T-helper 2 cell (primary cell): ENCODE measurements at regions not wholly inside any gene's neighbourhood (a gene's known extent, or its start where the extent isn't known, plus 50 kb on each side); places are given as distances from the start of the nearest gene placed in this dataset.
"Not testable (repeated sequence)": the region's sequence is repeated elsewhere in the genome, so short reads cannot be mapped to it uniquely, and the experiment has no call there.

Experiments
- DNase-seq, 5 experiments: peaks; one replicate each; pipeline versions ENCODE4 v3.0.0 to v3.0.0-alpha.2; 2012 to 2022

- DNase-seq, result no peak
Measured at GRCh38 chr12:38016602-38017001, 300.0 kb upstream of the ALG10B start.

DNA sequence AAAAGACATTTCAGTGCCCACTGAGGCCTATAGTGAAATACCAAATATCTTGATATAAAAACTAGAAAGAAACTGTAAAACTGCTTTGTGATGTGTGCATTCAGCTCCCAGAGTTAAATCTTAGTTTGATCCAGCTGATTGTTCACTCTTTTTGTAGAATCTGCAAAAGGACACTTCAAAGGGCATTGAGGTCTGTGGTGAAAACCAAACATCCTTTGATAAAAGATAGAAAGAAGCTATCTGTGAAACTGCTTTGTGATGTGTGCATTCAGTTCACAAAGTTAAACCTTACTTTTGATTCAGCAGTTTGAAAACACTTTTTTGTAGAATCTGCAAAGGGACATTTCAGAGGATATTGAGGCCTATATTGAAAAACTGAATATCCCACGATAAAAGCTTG is 290.7 kb upstream of the ALG10B start:
- DNase-seq, result peak in 1 of 5 experiments; percentile 3

DNA sequence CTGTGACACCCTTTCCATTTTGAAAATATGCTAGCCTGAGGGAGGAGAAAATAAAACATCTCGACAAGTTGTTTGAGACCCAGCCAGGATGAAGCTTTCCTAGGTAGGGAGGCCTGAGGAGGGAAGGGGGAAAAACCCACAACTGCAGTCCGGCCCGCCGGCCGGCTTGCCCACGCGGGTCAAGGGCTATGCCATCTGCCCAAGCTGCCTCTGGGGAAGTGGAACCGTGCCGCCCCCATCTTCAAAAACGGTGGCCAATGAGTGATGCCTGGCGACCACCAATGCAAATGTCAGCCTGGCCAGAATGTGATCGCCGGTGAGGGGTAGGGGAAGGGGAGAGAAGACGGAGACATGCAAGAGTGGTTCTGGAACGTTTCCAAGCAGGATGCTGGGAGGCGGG is 263.5 kb upstream of the ALG10B start:
- DNase-seq, result no peak

DNA sequence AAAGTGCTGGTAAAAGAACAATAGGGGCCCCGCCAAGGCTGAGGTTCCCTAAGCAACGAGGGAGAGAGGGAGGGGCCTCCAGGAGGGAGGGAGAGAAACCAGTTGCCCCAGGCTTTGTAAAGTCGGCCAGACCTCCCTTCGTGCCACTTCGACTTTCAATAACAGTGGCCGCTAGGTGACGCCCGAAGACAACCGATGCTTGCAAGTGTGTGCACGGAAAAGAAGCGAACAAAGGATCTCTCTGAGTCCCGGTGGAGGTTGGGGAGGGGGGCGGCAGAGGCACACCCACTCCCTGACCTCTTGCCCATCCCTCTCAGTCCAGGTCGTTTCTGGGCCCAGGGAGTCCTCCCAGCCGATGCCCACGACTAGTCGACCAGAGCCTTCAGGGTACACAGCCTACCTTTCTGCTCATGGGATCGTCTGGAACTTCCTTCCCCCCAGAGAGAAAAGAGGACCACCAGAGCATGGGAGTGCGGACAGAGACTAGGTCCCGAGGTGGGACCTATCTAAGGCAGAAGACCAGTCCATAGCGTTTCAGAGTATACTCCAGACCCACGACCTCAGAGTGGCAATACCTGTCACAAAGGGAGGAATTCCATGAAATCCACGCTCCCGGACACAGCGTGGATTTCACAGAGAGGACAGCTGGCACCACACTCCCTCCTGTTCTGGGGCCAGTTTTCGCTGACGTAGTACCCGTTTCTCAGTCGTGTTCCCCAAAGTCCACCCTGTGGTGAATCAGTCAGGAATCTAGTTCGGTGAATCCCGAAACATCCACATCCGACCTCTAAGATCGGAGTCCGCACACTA is 262.7 kb upstream of the ALG10B start:
- DNase-seq, result no peak

DNA sequence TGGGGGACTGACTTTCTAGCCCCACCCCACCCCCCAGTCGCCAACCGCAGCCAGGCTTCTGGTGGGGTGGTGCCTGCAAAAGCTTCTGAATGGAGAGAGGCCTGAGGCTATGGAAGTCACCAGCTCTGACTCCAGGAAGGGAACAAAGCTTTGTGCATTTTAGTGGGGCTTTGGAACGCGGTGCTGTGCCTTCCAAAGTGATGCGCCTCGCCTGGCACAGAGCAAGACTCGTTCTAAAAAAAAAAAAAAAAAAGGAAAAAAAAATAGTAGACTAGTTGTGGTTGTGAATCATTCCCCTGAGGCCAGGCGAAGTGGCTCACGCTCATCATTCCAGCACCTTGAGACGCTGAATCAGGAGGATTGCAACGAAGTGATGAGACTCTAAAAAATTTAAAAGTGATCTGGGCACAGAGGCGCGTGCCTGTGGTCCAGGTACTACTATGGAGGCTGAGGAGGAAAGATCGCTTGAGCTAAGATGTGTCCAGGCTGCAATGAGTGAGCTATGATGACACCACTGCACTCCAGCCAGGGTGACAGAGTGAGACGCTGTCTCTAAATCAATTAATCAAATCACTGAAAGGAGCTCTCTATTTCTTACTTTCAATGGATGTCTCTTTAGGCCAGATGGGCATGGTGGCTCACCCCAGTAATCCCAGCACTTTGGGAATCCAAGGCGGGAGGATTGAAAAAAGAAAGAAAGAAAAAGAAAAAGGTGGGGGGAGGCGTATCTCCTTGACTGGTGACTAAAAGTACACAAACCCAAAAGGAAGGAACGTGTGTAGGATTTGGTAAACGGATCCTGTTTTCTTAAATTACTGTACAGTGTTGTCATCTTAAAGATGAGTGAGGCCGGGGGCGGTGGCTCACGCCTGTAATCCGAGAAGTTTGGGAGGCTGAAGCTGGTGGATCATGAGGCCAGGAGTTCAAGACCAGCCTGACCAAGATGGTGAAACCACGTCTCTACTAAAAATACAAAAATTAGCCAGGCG is 259.6 kb upstream of the ALG10B start:
- DNase-seq, result no peak

GRCh38 chr12:38099686-38100085 is 216.9 kb upstream of the ALG10B start:
- DNase-seq, result no peak

DNA sequence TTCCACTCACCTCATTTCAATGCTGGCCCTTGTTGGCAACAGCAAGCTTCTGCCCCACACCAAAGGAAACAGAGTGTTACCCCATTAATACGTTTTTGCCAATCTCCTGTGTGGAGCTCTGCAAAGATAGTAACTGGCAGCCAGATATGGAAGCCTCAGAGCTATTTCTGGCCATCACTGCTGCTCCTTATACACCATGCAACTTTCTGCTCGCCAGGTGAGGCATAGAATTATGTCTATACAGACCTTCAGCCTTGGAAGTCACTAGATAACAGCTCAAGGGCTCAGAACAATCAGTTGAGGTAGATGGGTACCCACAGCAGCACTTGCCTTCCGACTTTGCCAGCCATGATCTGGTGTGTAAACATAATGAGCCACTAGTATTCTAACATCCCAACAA is 214.8 kb upstream of the ALG10B start:
- DNase-seq, result no peak

GRCh38 chr12:38102197-38102596 is 214.4 kb upstream of the ALG10B start:
- DNase-seq, result no peak

DNA sequence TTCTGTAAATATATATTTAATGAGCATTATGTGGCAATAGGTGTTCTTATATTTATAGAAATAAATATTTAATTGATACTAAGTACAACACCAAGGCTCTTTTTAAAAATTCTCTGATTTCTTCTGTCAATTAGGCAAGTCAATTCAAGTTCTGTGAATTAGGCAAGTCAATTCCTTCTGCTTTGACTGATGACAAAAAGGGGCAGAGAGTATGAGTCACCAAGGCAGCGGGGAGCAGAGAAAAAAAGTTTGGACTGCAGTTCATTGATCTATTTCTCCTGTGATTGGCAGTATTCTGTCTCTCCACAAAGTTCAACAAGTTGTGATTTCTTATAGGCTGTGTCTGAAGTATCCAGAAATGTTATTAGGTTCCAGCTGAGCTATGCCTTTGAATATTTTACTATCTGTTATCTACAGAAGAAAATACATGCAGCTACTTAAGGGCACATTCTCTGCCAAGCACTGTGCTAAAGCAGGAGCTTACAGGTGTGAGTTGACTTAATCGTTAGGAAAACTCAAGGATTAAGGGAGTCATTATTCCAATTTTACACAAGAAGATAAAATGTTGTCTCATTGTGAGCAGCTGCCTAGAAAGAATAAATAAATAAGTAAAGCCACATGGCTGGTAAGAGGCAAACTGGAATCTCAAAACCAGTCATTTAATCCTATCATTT is 206.4 kb upstream of the ALG10B start:
- no peak for DNase-seq

GRCh38 chr12:38113991-38114390 is 202.6 kb upstream of the ALG10B start:
- no peak for DNase-seq

- DNase-seq, result no peak
Measured at GRCh38 chr12:38116968-38117367, 199.6 kb upstream of the ALG10B start.

DNA sequence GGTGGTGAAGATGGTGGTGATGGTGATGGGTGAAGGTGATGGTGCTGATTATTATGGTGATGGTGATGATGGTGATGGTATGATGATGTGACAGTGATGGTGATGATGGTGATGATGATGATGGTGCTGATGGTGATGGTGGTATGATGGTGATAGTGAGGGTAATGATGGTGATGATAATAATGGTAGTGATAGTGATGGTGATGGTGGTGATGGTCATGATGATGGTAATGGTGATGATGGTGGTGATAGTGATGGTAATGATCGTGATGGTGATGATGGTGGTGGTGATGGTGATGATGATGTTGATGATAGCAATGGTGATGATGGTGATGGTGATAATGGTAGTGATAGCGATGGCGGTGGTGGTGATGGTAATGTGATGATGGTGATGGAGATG is 197.9 kb upstream of the ALG10B start:
- no peak for DNase-seq

- DNase-seq, result no peak
Measured at GRCh38 chr12:38120438-38120837, 196.1 kb upstream of the ALG10B start.

DNA sequence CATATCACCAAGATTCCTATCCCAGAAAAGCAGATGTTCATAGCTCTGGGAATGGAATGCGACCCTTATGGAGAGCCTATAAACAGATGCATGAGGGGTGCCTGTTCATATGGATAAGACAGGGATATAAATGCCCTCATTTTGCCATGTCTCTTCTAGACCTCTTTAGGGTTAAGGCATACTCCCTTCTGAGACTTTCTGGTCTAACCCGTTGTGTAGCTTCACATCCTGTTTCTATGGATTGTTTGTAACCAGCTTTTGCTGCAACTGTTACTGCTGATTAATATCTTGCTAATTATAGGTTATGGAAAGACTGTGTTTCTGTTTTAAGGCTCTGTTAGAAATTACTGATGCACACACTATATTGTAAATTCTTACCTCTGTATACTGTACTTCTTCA is 193.5 kb upstream of the ALG10B start:
- not testable (repeated sequence) for DNase-seq

GRCh38 chr12:38123566-38124246 is 192.9 kb upstream of the ALG10B start:
- DNase-seq, result no peak

GRCh38 chr12:38124247-38125012 is 192.1 kb upstream of the ALG10B start:
- no peak for DNase-seq

DNA sequence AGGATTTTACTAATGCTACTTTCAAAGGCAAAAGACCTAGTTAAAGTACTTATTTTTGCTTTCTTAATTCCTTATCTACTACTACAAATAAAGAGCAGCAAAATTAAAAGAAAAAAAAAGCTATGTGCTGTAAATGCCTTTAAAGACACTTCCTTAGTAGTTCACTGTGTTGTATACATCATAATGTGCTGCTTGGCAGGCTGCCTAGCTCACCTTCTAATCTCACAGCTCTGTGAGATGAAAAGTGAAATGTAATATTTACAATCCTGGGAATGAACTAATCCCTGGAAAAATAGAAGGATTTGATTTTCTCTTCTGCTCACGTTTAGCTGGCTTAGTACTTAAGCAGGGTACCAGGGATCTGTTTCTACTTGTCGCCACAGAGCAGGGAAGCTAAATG is 184.4 kb upstream of the ALG10B start:
- DNase-seq, result no peak

GRCh38 chr12:38137287-38137686 is 179.3 kb upstream of the ALG10B start:
- DNase-seq, result no peak

DNA sequence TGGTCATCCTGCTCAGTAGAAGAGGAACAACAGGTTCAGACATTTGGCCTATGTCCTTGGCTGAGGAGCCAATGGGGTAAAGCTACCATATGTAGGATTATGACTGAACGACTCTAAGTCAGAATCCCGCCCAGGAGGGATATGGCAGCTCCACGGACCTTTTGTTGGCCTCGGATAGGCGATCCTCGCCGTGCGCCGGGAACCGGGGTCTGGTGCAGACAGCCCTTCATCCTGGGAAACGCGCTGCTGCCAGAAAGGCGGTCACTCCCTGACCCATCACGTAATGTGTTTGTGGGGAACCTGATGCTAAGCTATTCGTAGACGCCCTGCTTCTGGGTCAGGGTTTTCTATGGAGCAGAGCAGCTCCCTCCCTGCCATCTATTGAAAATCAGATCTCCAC is 178.9 kb upstream of the ALG10B start:
- DNase-seq, result no peak

- peak in 4 of 5 experiments; percentile 31 to 50 (median 40) for DNase-seq
Measured at GRCh38 chr12:38138225-38139221, 178.1 kb upstream of the ALG10B start.
